ENCODE measurements at regions not wholly inside any gene's neighbourhood (a gene's known extent, or its start where the extent isn't known, plus 50 kb on each side); places are given as distances from the start of the nearest gene placed in this dataset.
A peak's percentile ranks its signal among the peaks of the same experiment; 100 is the strongest.

- no peaks in the 10 kb centered on the region for H3K36me3 ChIP-seq (ENCODE audit: control insufficient read depth, insufficient read depth, low read length)
- no peak overlapping the region for H3K4me3 ChIP-seq (ENCODE audit: low read depth, low read length)
- peak overlapping the region; percentile 44 for H3K9ac ChIP-seq
- H2AFZ ChIP-seq: peak overlapping the region; percentile 67
- no peaks in the 10 kb centered on the region for H3K79me2 ChIP-seq
- no peak overlapping the region for H3K4me2 ChIP-seq (ENCODE audit: low read length)
- TF ChIP-seq, protein P1, sequence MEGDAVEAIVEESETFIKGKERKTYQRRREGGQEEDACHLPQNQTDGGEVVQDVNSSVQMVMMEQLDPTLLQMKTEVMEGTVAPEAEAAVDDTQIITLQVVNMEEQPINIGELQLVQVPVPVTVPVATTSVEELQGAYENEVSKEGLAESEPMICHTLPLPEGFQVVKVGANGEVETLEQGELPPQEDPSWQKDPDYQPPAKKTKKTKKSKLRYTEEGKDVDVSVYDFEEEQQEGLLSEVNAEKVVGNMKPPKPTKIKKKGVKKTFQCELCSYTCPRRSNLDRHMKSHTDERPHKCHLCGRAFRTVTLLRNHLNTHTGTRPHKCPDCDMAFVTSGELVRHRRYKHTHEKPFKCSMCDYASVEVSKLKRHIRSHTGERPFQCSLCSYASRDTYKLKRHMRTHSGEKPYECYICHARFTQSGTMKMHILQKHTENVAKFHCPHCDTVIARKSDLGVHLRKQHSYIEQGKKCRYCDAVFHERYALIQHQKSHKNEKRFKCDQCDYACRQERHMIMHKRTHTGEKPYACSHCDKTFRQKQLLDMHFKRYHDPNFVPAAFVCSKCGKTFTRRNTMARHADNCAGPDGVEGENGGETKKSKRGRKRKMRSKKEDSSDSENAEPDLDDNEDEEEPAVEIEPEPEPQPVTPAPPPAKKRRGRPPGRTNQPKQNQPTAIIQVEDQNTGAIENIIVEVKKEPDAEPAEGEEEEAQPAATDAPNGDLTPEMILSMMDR (IDR thresholded peaks at IDR 0.05): no peak
- H3K9me3 ChIP-seq (ENCODE audit: control insufficient read depth, low read length): no peaks in the 10 kb centered on the region
- H3K27ac ChIP-seq: peak overlapping the region; percentile 97
- peaks cover 73% of the 10 kb centered on the region for H3K4me1 ChIP-seq
- no peaks in the 10 kb centered on the region for H3K27me3 ChIP-seq (ENCODE audit: control insufficient read depth, insufficient read depth, low read length)
Observed at GRCh38 chr12:3929875-3930615, 56.8 kb upstream of the PARP11 start.

DNA sequence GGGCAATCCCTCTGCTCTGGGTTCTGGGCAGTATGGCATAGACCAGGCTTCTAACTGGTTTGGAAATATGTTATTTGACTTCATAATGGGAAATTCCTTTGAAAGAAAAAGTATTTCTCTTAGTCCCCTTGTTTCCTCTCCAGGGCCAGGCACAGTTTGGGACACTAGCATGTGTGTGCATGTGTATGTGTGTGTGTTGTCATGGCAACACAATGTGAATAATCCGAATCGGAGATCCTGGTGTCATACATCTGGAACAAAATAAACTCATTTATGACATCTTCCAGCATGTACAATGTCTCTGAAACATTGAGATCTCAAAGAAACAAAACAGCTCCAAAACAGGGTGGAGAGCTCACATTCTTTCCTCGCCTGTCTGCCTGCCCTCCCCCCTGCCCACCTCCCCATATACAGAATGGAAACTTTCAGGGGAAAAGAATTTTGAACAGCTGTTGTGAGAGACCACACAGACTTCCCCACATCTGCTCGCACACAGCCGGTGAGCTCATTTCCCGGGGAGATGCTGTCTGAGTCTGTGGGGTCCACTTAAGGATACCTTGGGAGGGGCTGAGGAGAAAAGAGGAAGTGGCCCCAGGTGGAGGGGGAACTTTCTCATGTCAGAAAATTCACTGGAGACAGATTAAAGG, 55.5 kb upstream of the PARP11 start:
- H3K4me1 ChIP-seq: peaks cover 80% of the 10 kb centered on the region
- no peak overlapping the region for H3K4me2 ChIP-seq (ENCODE audit: low read length)
- H3K9me3 ChIP-seq (ENCODE audit: control insufficient read depth, low read length): no peaks in the 10 kb centered on the region
- no peaks in the 10 kb centered on the region for H3K27me3 ChIP-seq (ENCODE audit: control insufficient read depth, insufficient read depth, low read length)
- H3K27ac ChIP-seq: peak overlapping the region; percentile 97
- H3K4me3 ChIP-seq (ENCODE audit: low read depth, low read length): no peak overlapping the region
- H2AFZ ChIP-seq: peak overlapping the region; percentile 54
- H3K36me3 ChIP-seq (ENCODE audit: control insufficient read depth, insufficient read depth, low read length): no peaks in the 10 kb centered on the region
- TF ChIP-seq, protein P1 (IDR thresholded peaks at IDR 0.05): no peak
- H3K79me2 ChIP-seq: no peaks in the 10 kb centered on the region
- H3K9ac ChIP-seq: no peak overlapping the region

- Histone ChIP-seq H3K9me3 (ENCODE audit: control insufficient read depth, low read length) (no peaks in the 10 kb centered on the region), H3K9ac (no peak overlapping the region), H3K4me1 (peaks cover 74% of the 10 kb centered on the region), H3K4me3 (ENCODE audit: low read depth, low read length) (no peak overlapping the region), H3K27ac (no peak overlapping the region), H3K79me2 (no peaks in the 10 kb centered on the region), H3K4me2 (ENCODE audit: low read length) (no peak overlapping the region), H3K27me3 (ENCODE audit: control insufficient read depth, insufficient read depth, low read length) (no peaks in the 10 kb centered on the region), H3K36me3 (ENCODE audit: control insufficient read depth, insufficient read depth, low read length) (no peaks in the 10 kb centered on the region), H2AFZ (no peak overlapping the region)
- TF ChIP-seq, protein P1 (IDR thresholded peaks at IDR 0.05): no peak
Observed at GRCh38 chr12:3925621-3926020, 52.4 kb upstream of the PARP11 start.

GRCh38 chr12:3924761-3925160, 51.6 kb upstream of the PARP11 start:
- H3K4me2 ChIP-seq (ENCODE audit: low read length): no peak overlapping the region
- no peaks in the 10 kb centered on the region for H3K27me3 ChIP-seq (ENCODE audit: control insufficient read depth, insufficient read depth, low read length)
- TF ChIP-seq, protein P1 (IDR thresholded peaks at IDR 0.05): no peak
- H3K27ac ChIP-seq: peak overlapping the region; percentile 85
- H3K9ac ChIP-seq: no peak overlapping the region
- no peaks in the 10 kb centered on the region for H3K9me3 ChIP-seq (ENCODE audit: control insufficient read depth, low read length)
- no peaks in the 10 kb centered on the region for H3K79me2 ChIP-seq
- H2AFZ ChIP-seq: peak overlapping the region; percentile 65
- H3K36me3 ChIP-seq (ENCODE audit: control insufficient read depth, insufficient read depth, low read length): no peaks in the 10 kb centered on the region
- H3K4me3 ChIP-seq (ENCODE audit: low read depth, low read length): no peak overlapping the region
- H3K4me1 ChIP-seq: peaks cover 65% of the 10 kb centered on the region

All from parathyroid adenoma (tissue), 2 donors.